CMK (cell line): ENCODE measurements at regions not wholly inside any gene's neighbourhood (a gene's known extent, or its start where the extent isn't known, plus 50 kb on each side); places are given as distances from the start of the nearest gene placed in this dataset.

ENCODE experiments used
- DNase-seq: peaks from one replicate; pipeline ENCODE4 v3.0.0-alpha.2; 2010; ENCODE audit warnings: low read depth

- DNase-seq: peak; percentile 72
Observed at GRCh38 chr14:104341532-104342434, 203.4 kb downstream of the KIF26A start.

GRCh38 chr14:104342435-104343293, 204.3 kb downstream of the KIF26A start:
- DNase-seq: no peak

DNA sequence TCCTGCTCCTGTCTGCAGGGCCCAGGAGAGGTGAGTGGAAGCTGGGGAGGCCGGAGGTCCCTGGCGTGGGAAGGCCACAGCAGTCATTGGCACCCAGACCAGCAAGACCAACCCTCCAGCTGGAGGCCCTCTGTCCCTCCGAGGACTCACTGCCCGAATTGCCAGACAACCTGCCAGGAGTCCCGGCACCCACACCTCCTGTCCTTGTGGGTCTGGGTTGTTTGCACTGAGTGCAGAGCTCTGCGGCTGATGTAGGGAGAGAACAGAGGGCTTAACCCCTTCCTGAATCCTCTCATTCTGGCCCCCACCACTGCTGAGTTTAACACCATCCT, 204.9 kb downstream of the KIF26A start:
- no peak for DNase-seq

- no peak for DNase-seq
Observed at GRCh38 chr14:104343690-104344640, 205.6 kb downstream of the KIF26A start.

- DNase-seq: no peak
Observed at GRCh38 chr14:104344818-104345620, 206.6 kb downstream of the KIF26A start.

GRCh38 chr14:104345621-104346462, 207.5 kb downstream of the KIF26A start:
- DNase-seq: no peak

GRCh38 chr14:104346608-104347007, 208.2 kb downstream of the KIF26A start:
- DNase-seq: no peak

- no peak for DNase-seq
Observed at GRCh38 chr14:104348741-104349140, 210.4 kb downstream of the KIF26A start.

DNA sequence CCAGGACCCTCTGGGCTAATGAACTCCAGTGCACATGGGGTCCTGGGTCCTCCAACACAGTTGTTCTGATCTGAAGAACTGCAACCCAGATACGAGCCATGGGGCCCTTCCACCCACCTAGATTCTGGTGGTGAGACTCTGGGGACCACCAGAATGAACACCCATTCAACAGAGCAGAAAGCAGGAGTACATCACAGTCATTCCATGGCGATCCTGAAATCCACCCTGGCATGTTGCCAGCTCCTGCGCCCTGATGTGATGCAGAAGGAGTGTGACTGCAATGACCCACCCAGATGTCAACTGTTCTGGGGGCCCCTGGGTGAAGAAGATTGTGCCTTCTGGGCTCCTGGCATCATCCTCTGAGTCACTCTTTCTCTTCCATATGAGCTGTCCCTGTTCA, 211.6 kb downstream of the KIF26A start:
- no peak for DNase-seq

DNA sequence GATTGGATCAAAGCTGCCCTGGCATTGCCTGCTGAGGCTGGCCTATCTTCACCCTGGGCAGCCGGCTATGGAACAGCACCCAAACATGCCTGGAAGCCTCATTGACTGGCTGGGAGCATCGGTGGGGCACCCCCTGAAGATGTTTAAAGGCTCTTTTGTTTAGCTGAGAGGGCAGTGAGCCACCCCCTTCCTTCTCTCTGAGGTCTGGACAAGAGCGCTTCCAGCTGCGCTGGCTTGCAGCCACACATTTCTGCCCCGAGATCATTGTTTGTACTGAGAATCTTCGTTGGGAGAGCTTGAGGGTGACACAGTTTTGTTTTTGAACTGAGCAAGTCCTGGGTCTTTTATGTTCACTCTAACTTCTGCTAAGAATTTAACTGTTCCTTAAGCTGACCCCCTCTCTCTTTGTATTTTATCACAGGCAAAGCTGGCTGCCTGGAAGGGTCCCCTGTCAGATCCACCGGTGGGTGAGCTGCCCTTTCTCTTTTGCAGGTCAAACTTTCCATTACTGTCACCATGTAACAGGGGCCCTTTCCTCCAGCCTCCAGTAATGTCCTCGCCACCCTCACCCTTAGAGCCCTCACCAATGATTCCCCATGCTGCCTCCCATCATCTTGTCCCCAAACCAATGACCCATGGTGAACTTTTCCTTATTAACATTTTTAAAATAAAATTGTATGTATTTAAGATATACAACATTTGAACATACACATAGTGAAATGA, 212.2 kb downstream of the KIF26A start:
- no peak for DNase-seq

DNA sequence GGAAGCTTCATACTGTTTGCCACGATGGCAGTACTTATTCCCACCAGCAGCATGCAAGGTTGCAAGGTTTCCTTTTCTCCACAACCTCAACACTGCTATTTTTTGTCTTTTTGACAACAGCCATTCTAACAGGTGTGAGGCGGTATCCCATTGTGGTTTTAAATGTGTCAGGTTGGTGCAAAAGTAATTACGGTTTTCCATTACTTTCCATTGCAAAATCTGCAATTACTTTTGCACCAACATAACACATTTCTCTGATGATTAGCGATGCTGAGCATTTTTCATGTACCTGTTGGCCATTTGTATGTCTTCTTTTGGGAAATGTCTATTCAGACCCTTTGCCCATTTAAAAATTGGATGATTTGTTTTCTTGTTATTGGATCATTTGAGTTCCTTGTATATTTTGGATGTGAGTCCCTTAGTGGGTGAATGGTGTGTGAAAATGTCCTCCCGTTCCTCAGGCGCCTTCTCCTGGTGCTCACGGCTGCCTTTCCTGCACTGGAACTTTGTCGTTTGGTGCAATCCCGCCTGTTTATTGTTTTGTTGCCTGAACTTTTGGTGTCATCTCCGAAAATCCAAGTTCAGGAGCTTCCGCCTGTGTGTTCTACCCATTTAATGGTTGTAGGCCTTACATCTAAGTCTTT, 213.6 kb downstream of the KIF26A start:
- no peak for DNase-seq

GRCh38 chr14:104352493-104353220, 214.3 kb downstream of the KIF26A start:
- no peak for DNase-seq

DNA sequence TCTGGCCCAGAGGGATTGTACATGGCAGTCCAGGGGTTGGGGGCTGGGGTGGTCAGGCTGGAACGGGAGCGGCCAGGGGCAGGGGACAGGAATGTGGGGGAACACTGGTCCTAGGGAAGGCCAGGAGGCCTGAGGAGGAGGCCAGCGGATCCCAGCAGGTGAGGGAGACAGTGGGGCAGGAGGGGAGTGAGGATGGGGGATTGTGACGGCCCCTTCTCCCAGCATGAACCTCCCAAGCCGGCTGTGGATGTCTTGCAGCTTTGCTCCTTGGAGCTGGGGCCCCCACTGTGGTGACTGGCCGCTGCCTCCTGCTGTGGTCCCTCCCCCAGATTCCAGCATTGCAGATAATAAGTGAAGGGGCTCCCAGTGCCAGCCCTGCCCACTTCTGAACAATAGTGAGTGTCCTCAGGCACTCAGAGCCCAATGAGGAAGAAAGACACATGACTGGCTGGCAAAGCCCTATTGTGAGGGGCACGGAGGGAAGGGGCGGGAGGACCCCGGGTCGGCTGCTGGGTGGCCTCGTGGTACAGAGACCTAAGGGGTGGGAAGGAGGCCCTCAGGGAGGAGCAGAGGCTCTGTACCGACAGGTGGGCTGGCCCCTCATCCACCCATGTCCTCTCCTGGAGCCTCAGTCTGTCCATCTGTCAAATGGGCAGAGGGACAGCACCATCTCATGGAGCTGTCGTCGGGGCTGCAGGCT, 215.0 kb downstream of the KIF26A start:
- DNase-seq: no peak

GRCh38 chr14:104353921-104354701, 215.7 kb downstream of the KIF26A start:
- no peak for DNase-seq

GRCh38 chr14:104355101-104356019, 217.0 kb downstream of the KIF26A start:
- DNase-seq: no peak
